ENCODE measurements at regions not wholly inside any gene's neighbourhood (a gene's known extent, or its start where the extent isn't known, plus 50 kb on each side); places are given as distances from the start of the nearest gene placed in this dataset.
A peak's percentile ranks its signal among the peaks of the same experiment; 100 is the strongest.
"Not testable (repeated sequence)": the region's sequence is repeated elsewhere in the genome, so short reads cannot be mapped to it uniquely, and the experiment has no call there.

- Histone ChIP-seq H3K27ac (ENCODE audit: low read depth in 1 of 2, low read length in 1 of 2) (no peak overlapping the region), H3K36me3 (ENCODE audit: control insufficient read depth in 4 of 4, insufficient read depth in 4 of 4, low read length in 4 of 4) (no peaks in the 10 kb centered on the region), H3K27me3 (ENCODE audit: control insufficient read depth in 3 of 3, insufficient read depth in 3 of 3, low read length in 2 of 3) (no peaks in the 10 kb centered on the region), H3K4me1 (ENCODE audit: control insufficient read depth in 5 of 5, insufficient read depth in 5 of 5, low read length in 5 of 5) (no peaks in the 10 kb centered on the region), H3K9me3 (ENCODE audit: control insufficient read depth in 4 of 4, insufficient read depth in 3 of 4, low read length in 3 of 4) (no peaks in the 10 kb centered on the region), H3K9ac (ENCODE audit: insufficient read depth in 1 of 2, low read length in 2 of 2) (no peak overlapping the region), H3K4me3 (no peak overlapping the region)
- TF ChIP-seq CTCF (IDR thresholded peaks at IDR 0.05; ENCODE audit: control extremely low read depth, extremely low read depth) = no peak
- ATAC-seq (ENCODE audit: insufficient read depth, low FRiP score) (no peak), DNase-seq (no peak)
- WGBS, 2 donors = 60 to 64% methylated on average over 3 of the region's 3 CpGs
Observed at GRCh38 chr5:112555691-112556090, 136.6 kb upstream of the EPB41L4A start.

GRCh38 chr5:112559501-112559900 is 140.4 kb upstream of the EPB41L4A start:
- not testable (repeated sequence) for H3K27ac ChIP-seq (ENCODE audit: low read depth in 1 of 2, low read length in 1 of 2); H3K9ac ChIP-seq (ENCODE audit: insufficient read depth in 1 of 2, low read length in 2 of 2); H3K27me3 ChIP-seq (ENCODE audit: control insufficient read depth in 3 of 3, insufficient read depth in 3 of 3, low read length in 2 of 3); H3K9me3 ChIP-seq (ENCODE audit: control insufficient read depth in 4 of 4, insufficient read depth in 3 of 4, low read length in 3 of 4); ATAC-seq (ENCODE audit: insufficient read depth, low FRiP score); H3K4me1 ChIP-seq (ENCODE audit: control insufficient read depth in 5 of 5, insufficient read depth in 5 of 5, low read length in 5 of 5); H3K36me3 ChIP-seq (ENCODE audit: control insufficient read depth in 4 of 4, insufficient read depth in 4 of 4, low read length in 4 of 4); H3K4me3 ChIP-seq
- DNase-seq = peak; percentile 22 to 62 (median 34)
- 23 to 31% methylated on average over 2 of the region's 2 CpGs for WGBS, 2 donors

- Histone ChIP-seq H3K9ac (ENCODE audit: insufficient read depth in 1 of 2, low read length in 2 of 2) (no peak overlapping the region), H3K4me1 (ENCODE audit: control insufficient read depth in 5 of 5, insufficient read depth in 5 of 5, low read length in 5 of 5) (no peaks in the 10 kb centered on the region), H3K9me3 (ENCODE audit: control insufficient read depth in 4 of 4, insufficient read depth in 3 of 4, low read length in 3 of 4) (peaks cover 0 to 7% (median 0%) of the 10 kb centered on the region in 4 donors), H3K27ac (ENCODE audit: low read depth in 1 of 2, low read length in 1 of 2) (no peak overlapping the region), H3K36me3 (ENCODE audit: control insufficient read depth in 4 of 4, insufficient read depth in 4 of 4, low read length in 4 of 4) (no peaks in the 10 kb centered on the region), H3K4me3 (no peak overlapping the region), H3K27me3 (ENCODE audit: control insufficient read depth in 3 of 3, insufficient read depth in 3 of 3, low read length in 2 of 3) (no peaks in the 10 kb centered on the region)
- 95 to 98% methylated on average over 2 of the region's 2 CpGs for WGBS, 2 donors
- no peak for TF ChIP-seq CTCF (IDR thresholded peaks at IDR 0.05; ENCODE audit: control extremely low read depth, extremely low read depth)
- no peak for DNase-seq
- no peak for ATAC-seq (ENCODE audit: insufficient read depth, low FRiP score)
Observed at GRCh38 chr5:112560371-112560770, 141.3 kb upstream of the EPB41L4A start.

GRCh38 chr5:112563169-112563826 is 144.2 kb upstream of the EPB41L4A start:
- Histone ChIP-seq H3K36me3 (ENCODE audit: control insufficient read depth in 4 of 4, insufficient read depth in 4 of 4, low read length in 4 of 4) (no peaks in the 10 kb centered on the region), H3K27ac (ENCODE audit: low read depth in 1 of 2, low read length in 1 of 2) (no peak overlapping the region), H3K27me3 (ENCODE audit: control insufficient read depth in 3 of 3, insufficient read depth in 3 of 3, low read length in 2 of 3) (no peaks in the 10 kb centered on the region), H3K4me3 (no peak overlapping the region), H3K9ac (ENCODE audit: insufficient read depth in 1 of 2, low read length in 2 of 2) (no peak overlapping the region), H3K4me1 (ENCODE audit: control insufficient read depth in 5 of 5, insufficient read depth in 5 of 5, low read length in 5 of 5) (no peaks in the 10 kb centered on the region), H3K9me3 (ENCODE audit: control insufficient read depth in 4 of 4, insufficient read depth in 3 of 4, low read length in 3 of 4) (peaks cover 0 to 7% (median 0%) of the 10 kb centered on the region in 4 donors)
- no peak for TF ChIP-seq CTCF (IDR thresholded peaks at IDR 0.05; ENCODE audit: control extremely low read depth, extremely low read depth)
- ATAC-seq (ENCODE audit: insufficient read depth, low FRiP score) = no peak
- 71 to 87% methylated on average over 5 of the region's 5 CpGs for WGBS, 2 donors
- no peak for DNase-seq

Data from lung (tissue), 11 donors.